ENCODE measurements at regions not wholly inside any gene's neighbourhood (a gene's known extent, or its start where the extent isn't known, plus 50 kb on each side); places are given as distances from the start of the nearest gene placed in this dataset.

DNA sequence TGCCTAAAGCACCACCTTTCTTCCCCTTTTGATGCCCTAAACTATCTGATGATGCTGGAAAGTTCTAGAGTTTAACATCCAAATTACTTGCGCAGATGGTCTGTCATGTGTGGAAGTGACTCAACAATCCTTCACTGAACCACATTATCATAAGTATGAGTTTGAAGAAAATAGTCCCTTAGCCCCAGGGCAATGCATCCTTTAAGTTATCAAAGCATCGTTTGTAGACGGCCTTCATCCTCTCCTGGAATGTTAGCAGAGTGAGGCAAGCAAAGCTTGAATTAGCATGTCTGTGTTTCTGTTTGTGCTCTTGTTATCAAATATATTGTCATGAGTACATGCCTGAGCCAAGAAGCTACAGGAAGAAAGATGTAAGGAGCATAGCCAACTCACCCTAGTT is 570.9 kb downstream of the MID1IP1 start:
- TF ChIP-seq, protein P1, sequence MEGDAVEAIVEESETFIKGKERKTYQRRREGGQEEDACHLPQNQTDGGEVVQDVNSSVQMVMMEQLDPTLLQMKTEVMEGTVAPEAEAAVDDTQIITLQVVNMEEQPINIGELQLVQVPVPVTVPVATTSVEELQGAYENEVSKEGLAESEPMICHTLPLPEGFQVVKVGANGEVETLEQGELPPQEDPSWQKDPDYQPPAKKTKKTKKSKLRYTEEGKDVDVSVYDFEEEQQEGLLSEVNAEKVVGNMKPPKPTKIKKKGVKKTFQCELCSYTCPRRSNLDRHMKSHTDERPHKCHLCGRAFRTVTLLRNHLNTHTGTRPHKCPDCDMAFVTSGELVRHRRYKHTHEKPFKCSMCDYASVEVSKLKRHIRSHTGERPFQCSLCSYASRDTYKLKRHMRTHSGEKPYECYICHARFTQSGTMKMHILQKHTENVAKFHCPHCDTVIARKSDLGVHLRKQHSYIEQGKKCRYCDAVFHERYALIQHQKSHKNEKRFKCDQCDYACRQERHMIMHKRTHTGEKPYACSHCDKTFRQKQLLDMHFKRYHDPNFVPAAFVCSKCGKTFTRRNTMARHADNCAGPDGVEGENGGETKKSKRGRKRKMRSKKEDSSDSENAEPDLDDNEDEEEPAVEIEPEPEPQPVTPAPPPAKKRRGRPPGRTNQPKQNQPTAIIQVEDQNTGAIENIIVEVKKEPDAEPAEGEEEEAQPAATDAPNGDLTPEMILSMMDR (IDR thresholded peaks at IDR 0.05; ENCODE audit: poor library complexity, severe bottlenecking), result no peak
- TF ChIP-seq EZH2 (IDR thresholded peaks at IDR 0.05; ENCODE audit: borderline replicate concordance, insufficient read depth, low read length, poor library complexity, severe bottlenecking) (no peak), EP300 (conservative IDR thresholded peaks at IDR 0.05; ENCODE audit: poor library complexity, severe bottlenecking) (no peak), SMC3 (conservative IDR thresholded peaks at IDR 0.05; ENCODE audit: poor library complexity) (no peak), POLR2AphosphoS5 (IDR thresholded peaks at IDR 0.05) (no peak)
- TF ChIP-seq, protein P2, sequence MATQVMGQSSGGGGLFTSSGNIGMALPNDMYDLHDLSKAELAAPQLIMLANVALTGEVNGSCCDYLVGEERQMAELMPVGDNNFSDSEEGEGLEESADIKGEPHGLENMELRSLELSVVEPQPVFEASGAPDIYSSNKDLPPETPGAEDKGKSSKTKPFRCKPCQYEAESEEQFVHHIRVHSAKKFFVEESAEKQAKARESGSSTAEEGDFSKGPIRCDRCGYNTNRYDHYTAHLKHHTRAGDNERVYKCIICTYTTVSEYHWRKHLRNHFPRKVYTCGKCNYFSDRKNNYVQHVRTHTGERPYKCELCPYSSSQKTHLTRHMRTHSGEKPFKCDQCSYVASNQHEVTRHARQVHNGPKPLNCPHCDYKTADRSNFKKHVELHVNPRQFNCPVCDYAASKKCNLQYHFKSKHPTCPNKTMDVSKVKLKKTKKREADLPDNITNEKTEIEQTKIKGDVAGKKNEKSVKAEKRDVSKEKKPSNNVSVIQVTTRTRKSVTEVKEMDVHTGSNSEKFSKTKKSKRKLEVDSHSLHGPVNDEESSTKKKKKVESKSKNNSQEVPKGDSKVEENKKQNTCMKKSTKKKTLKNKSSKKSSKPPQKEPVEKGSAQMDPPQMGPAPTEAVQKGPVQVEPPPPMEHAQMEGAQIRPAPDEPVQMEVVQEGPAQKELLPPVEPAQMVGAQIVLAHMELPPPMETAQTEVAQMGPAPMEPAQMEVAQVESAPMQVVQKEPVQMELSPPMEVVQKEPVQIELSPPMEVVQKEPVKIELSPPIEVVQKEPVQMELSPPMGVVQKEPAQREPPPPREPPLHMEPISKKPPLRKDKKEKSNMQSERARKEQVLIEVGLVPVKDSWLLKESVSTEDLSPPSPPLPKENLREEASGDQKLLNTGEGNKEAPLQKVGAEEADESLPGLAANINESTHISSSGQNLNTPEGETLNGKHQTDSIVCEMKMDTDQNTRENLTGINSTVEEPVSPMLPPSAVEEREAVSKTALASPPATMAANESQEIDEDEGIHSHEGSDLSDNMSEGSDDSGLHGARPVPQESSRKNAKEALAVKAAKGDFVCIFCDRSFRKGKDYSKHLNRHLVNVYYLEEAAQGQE (IDR thresholded peaks at IDR 0.05; ENCODE audit: borderline replicate concordance), result no peak
